Endothelial cell of umbilical vein (primary cell): ENCODE measurements at regions not wholly inside any gene's neighbourhood (a gene's known extent, or its start where the extent isn't known, plus 50 kb on each side); places are given as distances from the start of the nearest gene placed in this dataset.

Experiments
- BruUV-seq: library from RNA; stranded (reverse); fragments of 400-500 nt; replicated peaks from 2 replicates; lab custom pipeline; 2021; lab: Mats Ljungman, UMichigan
- CTCF ChIA-PET: fragments of 300-600, 350-600 bp; sonication (Branson Sonifier 250); formaldehyde crosslinking; loops from one replicate; lab custom pipeline; 2021; ENCODE audit warnings: antibody characterized with exemption, inconsistent platforms; lab: Charles Lee
- POLR2A ChIA-PET: fragments of 300-600, 350-600 bp; sonication (Branson Sonifier 250); formaldehyde crosslinking; loops from one replicate; lab custom pipeline; 2021; ENCODE audit warnings: antibody characterized with exemption, inconsistent platforms; lab: Charles Lee
- DNase-seq: peaks from one replicate; pipeline ENCODE4 v3.0.0-alpha.2; 2011; ENCODE audit warnings: low read depth, low spot score
- FAIRE-seq: peaks from 2 replicates; lab custom pipeline; 2011; peaks lifted over from hg19 to GRCh38; lab: Jason Lieb, UNC
- H2AFZ ChIP-seq: 2 replicates; pipeline ENCODE4 v1.6.0; 2012; ENCODE audit warnings: low read depth, low read length, control low read depth, inconsistent platforms
- H3K27ac ChIP-seq: 2 replicates; pipeline ENCODE4 v1.5.1; 2011; ENCODE audit warnings: low read depth, mild to moderate bottlenecking, control low read depth, low read length, moderate library complexity; ENCODE audit not compliant: insufficient read depth
- H3K27me3 ChIP-seq, 2 experiments: 2 replicates each; pipeline versions ENCODE4 v1.6.0 to v1.6.1; 2011; ENCODE audit warnings: low read length in 2 of 2, mixed read lengths in 1 of 2; ENCODE audit not compliant: control insufficient read depth in 2 of 2, insufficient read depth in 2 of 2
- H3K36me3 ChIP-seq, 2 experiments: 2 replicates in 1 of 2; 3 replicates in 1 of 2; pipeline ENCODE4 v1.5.1; 2011; ENCODE audit warnings: low read length in 2 of 2, mild to moderate bottlenecking in 1 of 2, moderate library complexity in 1 of 2; ENCODE audit not compliant: control insufficient read depth in 2 of 2, insufficient read depth in 2 of 2; ENCODE audit errors: extremely low read depth in 1 of 2
- H3K4me1 ChIP-seq: 3 replicates; pipeline ENCODE4 v1.5.1; 2011; ENCODE audit warnings: mild to moderate bottlenecking, low read length; ENCODE audit not compliant: control insufficient read depth, insufficient read depth; ENCODE audit errors: extremely low read depth
- H3K4me2 ChIP-seq: 2 replicates; pipeline ENCODE4 v1.6.1; 2011; ENCODE audit warnings: low read length, control low read depth, mixed read lengths; ENCODE audit not compliant: insufficient read depth
- H3K4me3 ChIP-seq, 3 experiments: fragments of 200-600 bp in 1 of 3; sonication (generic), shearing (Covaris generic) in 1 of 3; replicated peaks in 1 of 3; 2 replicates each; pipeline ENCODE4 v1.5.1; 2011 to 2016; ENCODE audit warnings: control low read depth in 3 of 3, low read length in 3 of 3, mild to moderate bottlenecking in 2 of 3, inconsistent platforms in 1 of 3, low read depth in 1 of 3, moderate library complexity in 1 of 3; ENCODE audit not compliant: insufficient read depth in 1 of 3
- H3K79me2 ChIP-seq: 2 replicates; pipeline ENCODE4 v1.6.0; 2012; ENCODE audit warnings: low read length, inconsistent platforms; ENCODE audit not compliant: control insufficient read depth, insufficient read depth
- H3K9ac ChIP-seq: replicated peaks from 2 replicates; pipeline ENCODE3; 2011; ENCODE audit warnings: low read length, control low read depth; ENCODE audit not compliant: insufficient read depth; ENCODE audit errors: extremely low read depth
- H3K9me1 ChIP-seq: replicated peaks from 3 replicates; pipeline ENCODE4 v1.6.0; 2011; ENCODE audit warnings: mild to moderate bottlenecking, low read length; ENCODE audit not compliant: control insufficient read depth, insufficient read depth; ENCODE audit errors: extremely low read depth
- H3K9me3 ChIP-seq: replicated peaks from 2 replicates; pipeline ENCODE4 v1.5.1; 2012; ENCODE audit warnings: low read length, inconsistent platforms; ENCODE audit not compliant: control insufficient read depth, insufficient read depth
- H4K20me1 ChIP-seq: replicated peaks from 2 replicates; pipeline ENCODE3; 2011; ENCODE audit warnings: mild to moderate bottlenecking, low read length; ENCODE audit not compliant: control insufficient read depth, insufficient read depth; ENCODE audit errors: extremely low read depth
- CTCF ChIP-seq, 2 donors: IDR thresholded peaks; 1 replicate in 1 of 2; 2 replicates in 1 of 2; pipeline ENCODE4 v1.5.1; 2011; ENCODE audit warnings: low read length in 2 of 2, mild to moderate bottlenecking in 2 of 2, moderate library complexity in 2 of 2, control low read depth in 1 of 2, inconsistent platforms in 1 of 2, low read depth in 1 of 2; ENCODE audit not compliant: insufficient read depth in 1 of 2; ENCODE audit errors: extremely low read depth in 1 of 2
- EZH2 ChIP-seq: IDR thresholded peaks from 2 replicates; pipeline ENCODE4 v1.6.1; 2012; ENCODE audit warnings: borderline replicate concordance, low read depth, mild to moderate bottlenecking, moderate library complexity, low read length, inconsistent platforms; ENCODE audit not compliant: severe bottlenecking
- FOS ChIP-seq: IDR thresholded peaks from 2 replicates; pipeline ENCODE4 v1.6.1; 2011; ENCODE audit warnings: mild to moderate bottlenecking, low read length, moderate library complexity, borderline replicate concordance; ENCODE audit not compliant: insufficient read depth
- GATA2 ChIP-seq: IDR thresholded peaks from 2 replicates; pipeline ENCODE4 v1.7.0; 2011; ENCODE audit warnings: low read depth, mild to moderate bottlenecking, moderate library complexity, mixed read lengths, low read length; ENCODE audit not compliant: insufficient read length, insufficient read depth
- JUN ChIP-seq: IDR thresholded peaks from 2 replicates; pipeline ENCODE4 v1.6.1; 2011; ENCODE audit warnings: borderline replicate concordance, low read depth; ENCODE audit not compliant: insufficient read length, insufficient read depth
- MAX ChIP-seq: IDR thresholded peaks from 2 replicates; pipeline ENCODE4 v1.6.1; 2011; ENCODE audit not compliant: insufficient read depth, insufficient read length
- MYC ChIP-seq: IDR thresholded peaks from one replicate; pipeline ENCODE4 v1.6.1; 2011; ENCODE audit warnings: mild to moderate bottlenecking, low read depth, low read length
- POLR2A ChIP-seq: IDR thresholded peaks from 2 replicates; pipeline ENCODE4 v1.6.1; 2012; ENCODE audit warnings: low read depth, mild to moderate bottlenecking, control low read depth, low read length
- POLR2AphosphoS5 ChIP-seq: IDR thresholded peaks from 2 replicates; pipeline ENCODE4 v1.6.1; 2012; ENCODE audit warnings: low read depth, mild to moderate bottlenecking, control low read depth, low read length, moderate library complexity; ENCODE audit not compliant: insufficient read depth
- dilution Hi-C: fragments of 300-500 bp; cut with MboI; formaldehyde crosslinking; loops from one replicate; pipeline ENCODE4 v1.15.0; 2019; ENCODE audit warnings: low sequenced_read_pairs; ENCODE audit not compliant: extremely low pct_ligation_motif_present
- intact Hi-C: fragments of 100-400 bp; cut with micrococcal nuclease; formaldehyde crosslinking; loops from one replicate; pipeline ENCODE4 v1.10.0; 2022

- ChIA-PET POLR2A (no interaction called here), CTCF (no interaction called here)
- no peaks in the 10 kb centered on the region for H3K4me1 ChIP-seq
- dilution Hi-C loops, result no loop called here
- peaks cover 0 to 1% of the 10 kb centered on the region in 2 experiments for H3K27me3 ChIP-seq
- no peaks in the 10 kb centered on the region for H4K20me1 ChIP-seq
- H3K36me3 ChIP-seq, result no peaks in the 10 kb centered on the region
- no peak overlapping the region for H3K9ac ChIP-seq
- H3K27ac ChIP-seq, result no peak overlapping the region
- no peaks in the 10 kb centered on the region for H3K9me1 ChIP-seq
- no peak for DNase-seq
- no peak overlapping the region for H2AFZ ChIP-seq
- no TSS peak for BruUV-seq
- no peak for TF ChIP-seq FOS
- no peak for TF ChIP-seq JUN
- no peak for TF ChIP-seq MAX
- TF ChIP-seq MYC, result no peak
- TF ChIP-seq GATA2, result no peak
- no peak for TF ChIP-seq CTCF (IDR thresholded peaks at IDR 0.05; ENCODE audit: extremely low read depth in 1 of 2, insufficient read depth in 1 of 2, low read depth in 1 of 2, low read length in 2 of 2)
- TF ChIP-seq POLR2A, result no peak
- no peak for TF ChIP-seq EZH2
- no peak for TF ChIP-seq POLR2AphosphoS5
- H3K4me3 ChIP-seq, result no peak overlapping the region
- intact Hi-C loops, result no loop called here
- no peak overlapping the region for H3K4me2 ChIP-seq
- no peaks in the 10 kb centered on the region for H3K79me2 ChIP-seq
- no peaks in the 10 kb centered on the region for H3K9me3 ChIP-seq
- FAIRE-seq, result no peak
Measured at GRCh38 chr1:116298746-116299145, 74.3 kb upstream of the ATP1A1 start.
